ENCODE measurements at regions not wholly inside any gene's neighbourhood (a gene's known extent, or its start where the extent isn't known, plus 50 kb on each side); places are given as distances from the start of the nearest gene placed in this dataset.

GRCh38 chr13:80115616-80116015 lies 225.3 kb downstream of the SPRY2 start:
- no peak overlapping the region for H3K27ac Mint-ChIP-seq (ENCODE audit: unreplicated experiment)
- no peaks in the 10 kb centered on the region for H3K27me3 Mint-ChIP-seq (ENCODE audit: low read depth)
- no peaks in the 10 kb centered on the region for H3K9me3 Mint-ChIP-seq (ENCODE audit: low read depth)
- no peak for TF ChIP-seq CTCF (IDR thresholded peaks at IDR 0.05)
- H3K36me3 Mint-ChIP-seq (ENCODE audit: low read depth), result no peaks in the 10 kb centered on the region
- no peak for DNase-seq (ENCODE audit: low spot score)
- no peak overlapping the region for H3K4me3 Mint-ChIP-seq (ENCODE audit: unreplicated experiment)
- H3K4me1 Mint-ChIP-seq (ENCODE audit: low read depth), result peaks cover 10% of the 10 kb centered on the region

- no peak overlapping the region for H3K27ac Mint-ChIP-seq (ENCODE audit: unreplicated experiment)
- H3K9me3 Mint-ChIP-seq (ENCODE audit: low read depth), result no peaks in the 10 kb centered on the region
- H3K27me3 Mint-ChIP-seq (ENCODE audit: low read depth), result no peaks in the 10 kb centered on the region
- H3K36me3 Mint-ChIP-seq (ENCODE audit: low read depth), result no peaks in the 10 kb centered on the region
- no peak for DNase-seq (ENCODE audit: low spot score)
- TF ChIP-seq CTCF (IDR thresholded peaks at IDR 0.05), result no peak
- no peak overlapping the region for H3K4me3 Mint-ChIP-seq (ENCODE audit: unreplicated experiment)
- peaks cover 10% of the 10 kb centered on the region for H3K4me1 Mint-ChIP-seq (ENCODE audit: low read depth)
These were observed 227.0 kb downstream of the SPRY2 start for GRCh38 chr13:80113714-80114454.

- no peak for DNase-seq (ENCODE audit: low spot score)
- no peak overlapping the region for H3K4me3 Mint-ChIP-seq (ENCODE audit: unreplicated experiment)
- H3K27me3 Mint-ChIP-seq (ENCODE audit: low read depth), result no peaks in the 10 kb centered on the region
- no peak overlapping the region for H3K27ac Mint-ChIP-seq (ENCODE audit: unreplicated experiment)
- TF ChIP-seq CTCF (IDR thresholded peaks at IDR 0.05), result no peak
- H3K9me3 Mint-ChIP-seq (ENCODE audit: low read depth), result peaks cover 2% of the 10 kb centered on the region
- H3K4me1 Mint-ChIP-seq (ENCODE audit: low read depth), result peaks cover 2% of the 10 kb centered on the region
- H3K36me3 Mint-ChIP-seq (ENCODE audit: low read depth), result no peaks in the 10 kb centered on the region
These were observed 231.6 kb downstream of the SPRY2 start for GRCh38 chr13:80109303-80109702.

GRCh38 chr13:80105350-80105749 lies 235.6 kb downstream of the SPRY2 start:
- Mint-ChIP-seq H3K4me1 (ENCODE audit: low read depth) (peaks cover 5% of the 10 kb centered on the region), H3K9me3 (ENCODE audit: low read depth) (peaks cover 2% of the 10 kb centered on the region), H3K36me3 (ENCODE audit: low read depth) (no peaks in the 10 kb centered on the region), H3K27me3 (ENCODE audit: low read depth) (no peaks in the 10 kb centered on the region), H3K27ac (ENCODE audit: unreplicated experiment) (no peak overlapping the region), H3K4me3 (ENCODE audit: unreplicated experiment) (no peak overlapping the region)
- no peak for TF ChIP-seq CTCF (IDR thresholded peaks at IDR 0.05)
- no peak for DNase-seq (ENCODE audit: low spot score)

GRCh38 chr13:80101040-80101439 lies 239.9 kb downstream of the SPRY2 start:
- H3K4me1 Mint-ChIP-seq (ENCODE audit: low read depth), result peaks cover 5% of the 10 kb centered on the region
- no peaks in the 10 kb centered on the region for H3K9me3 Mint-ChIP-seq (ENCODE audit: low read depth)
- no peaks in the 10 kb centered on the region for H3K36me3 Mint-ChIP-seq (ENCODE audit: low read depth)
- no peak for TF ChIP-seq CTCF (IDR thresholded peaks at IDR 0.05)
- H3K4me3 Mint-ChIP-seq (ENCODE audit: unreplicated experiment), result no peak overlapping the region
- no peaks in the 10 kb centered on the region for H3K27me3 Mint-ChIP-seq (ENCODE audit: low read depth)
- no peak for DNase-seq (ENCODE audit: low spot score)
- H3K27ac Mint-ChIP-seq (ENCODE audit: unreplicated experiment), result no peak overlapping the region
